ENCODE measurements at regions not wholly inside any gene's neighbourhood (a gene's known extent, or its start where the extent isn't known, plus 50 kb on each side); places are given as distances from the start of the nearest gene placed in this dataset.

GRCh38 chr7:156157409-156158012 is 345.2 kb upstream of the SHH start:
- no peak for TF ChIP-seq GATA3 (IDR thresholded peaks at IDR 0.05; ENCODE audit: low read depth, low read length)

- no peak for TF ChIP-seq GATA2 (IDR thresholded peaks at IDR 0.05; ENCODE audit: low read depth, low read length)
- TF ChIP-seq GATA3 (IDR thresholded peaks at IDR 0.05; ENCODE audit: low read depth, low read length): no peak
Measured at GRCh38 chr7:156156734-156157408, 344.6 kb upstream of the SHH start.

DNA sequence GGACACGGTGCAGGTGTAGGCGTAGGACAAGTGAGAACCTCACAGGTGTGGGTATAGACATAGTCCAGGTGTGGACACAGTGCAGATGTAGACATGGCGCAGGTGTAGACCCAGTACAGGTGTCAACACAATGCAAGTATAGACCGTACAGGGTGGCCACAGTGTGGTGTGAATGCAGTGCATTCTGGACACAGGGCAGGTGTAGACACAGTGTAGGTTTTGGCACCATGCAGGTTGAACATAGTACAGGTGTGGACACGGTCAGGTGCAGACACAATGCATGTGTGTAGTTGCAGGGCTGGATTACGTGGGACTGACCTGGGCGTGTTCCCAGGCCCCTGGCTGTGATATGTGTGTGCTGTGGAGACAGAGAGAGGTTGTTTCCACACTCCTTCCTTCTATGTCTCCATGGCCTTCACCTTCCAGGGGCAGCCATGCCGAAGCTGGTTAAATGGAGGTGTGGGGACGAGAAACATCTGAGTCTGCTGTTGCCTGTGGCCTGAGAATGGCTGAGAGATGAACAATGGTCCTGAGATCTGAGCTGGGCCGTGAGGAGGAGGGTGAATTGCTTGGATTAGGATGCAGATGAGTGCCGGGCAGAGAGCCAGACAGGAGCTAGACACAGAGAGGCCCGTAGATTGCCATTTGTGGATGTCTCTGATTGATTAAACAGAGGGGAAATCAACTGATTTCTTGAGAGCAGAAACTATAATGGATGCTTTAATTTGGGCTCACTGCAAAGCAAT is 343.9 kb upstream of the SHH start:
- TF ChIP-seq GATA3 (IDR thresholded peaks at IDR 0.05; ENCODE audit: low read depth, low read length) (no peak), GATA2 (IDR thresholded peaks at IDR 0.05; ENCODE audit: low read depth, low read length) (no peak)

- TF ChIP-seq GATA2 (IDR thresholded peaks at IDR 0.05; ENCODE audit: low read depth, low read length) (no peak), GATA3 (IDR thresholded peaks at IDR 0.05; ENCODE audit: low read depth, low read length) (no peak)
Measured at GRCh38 chr7:156153590-156153989, 341.3 kb upstream of the SHH start.

DNA sequence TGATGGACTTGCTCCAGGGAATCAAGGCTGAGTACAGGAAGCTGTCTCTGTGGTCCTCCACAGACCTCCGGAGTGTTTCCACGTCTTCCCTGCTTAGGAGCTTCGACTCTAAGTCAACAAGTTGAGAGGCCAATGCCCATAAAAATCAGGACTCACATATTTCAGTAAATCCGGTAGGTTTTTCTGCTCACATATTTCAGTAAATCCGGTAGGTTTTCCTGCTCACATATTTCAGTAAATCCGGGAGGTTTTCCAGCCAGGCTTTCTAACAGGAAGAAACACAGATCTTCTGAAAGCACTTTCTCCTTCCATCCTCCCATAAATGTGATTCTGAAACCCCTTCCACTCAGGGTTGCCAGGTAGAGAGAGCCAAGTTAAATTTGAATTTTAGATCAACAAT is 340.1 kb upstream of the SHH start:
- TF ChIP-seq GATA2 (IDR thresholded peaks at IDR 0.05; ENCODE audit: low read depth, low read length): no peak
- no peak for TF ChIP-seq GATA3 (IDR thresholded peaks at IDR 0.05; ENCODE audit: low read depth, low read length)

- TF ChIP-seq GATA3 (IDR thresholded peaks at IDR 0.05; ENCODE audit: low read depth, low read length) (no peak), GATA2 (IDR thresholded peaks at IDR 0.05; ENCODE audit: low read depth, low read length) (no peak)
Measured at GRCh38 chr7:156151658-156152057, 339.4 kb upstream of the SHH start.

DNA sequence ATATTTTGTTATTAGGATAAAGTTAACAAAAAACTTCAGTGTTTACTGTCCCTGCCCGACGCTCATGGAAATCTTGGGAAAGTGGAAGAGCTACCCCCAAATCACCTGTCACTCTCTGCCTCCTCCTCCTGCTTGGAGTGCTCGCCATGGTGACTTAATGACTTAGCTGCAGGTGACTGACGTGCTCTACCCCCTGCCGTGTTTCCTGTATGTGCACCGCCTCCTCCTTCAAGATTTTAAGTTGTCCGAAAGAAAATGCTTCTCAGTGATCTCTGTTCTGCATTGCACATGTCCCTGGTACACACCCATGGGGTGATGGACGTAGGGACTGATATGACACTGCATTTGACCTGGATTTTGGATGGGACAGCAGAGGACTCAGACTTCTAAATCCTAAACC is 338.8 kb upstream of the SHH start:
- TF ChIP-seq GATA3 (IDR thresholded peaks at IDR 0.05; ENCODE audit: low read depth, low read length) (no peak), GATA2 (IDR thresholded peaks at IDR 0.05; ENCODE audit: low read depth, low read length) (no peak)

- TF ChIP-seq GATA2 (IDR thresholded peaks at IDR 0.05; ENCODE audit: low read depth, low read length): no peak
- TF ChIP-seq GATA3 (IDR thresholded peaks at IDR 0.05; ENCODE audit: low read depth, low read length): no peak
Measured at GRCh38 chr7:156148995-156149394, 336.7 kb upstream of the SHH start.

- TF ChIP-seq GATA3 (IDR thresholded peaks at IDR 0.05; ENCODE audit: low read depth, low read length) (no peak), GATA2 (IDR thresholded peaks at IDR 0.05; ENCODE audit: low read depth, low read length) (no peak)
Measured at GRCh38 chr7:156148547-156148946, 336.3 kb upstream of the SHH start.

DNA sequence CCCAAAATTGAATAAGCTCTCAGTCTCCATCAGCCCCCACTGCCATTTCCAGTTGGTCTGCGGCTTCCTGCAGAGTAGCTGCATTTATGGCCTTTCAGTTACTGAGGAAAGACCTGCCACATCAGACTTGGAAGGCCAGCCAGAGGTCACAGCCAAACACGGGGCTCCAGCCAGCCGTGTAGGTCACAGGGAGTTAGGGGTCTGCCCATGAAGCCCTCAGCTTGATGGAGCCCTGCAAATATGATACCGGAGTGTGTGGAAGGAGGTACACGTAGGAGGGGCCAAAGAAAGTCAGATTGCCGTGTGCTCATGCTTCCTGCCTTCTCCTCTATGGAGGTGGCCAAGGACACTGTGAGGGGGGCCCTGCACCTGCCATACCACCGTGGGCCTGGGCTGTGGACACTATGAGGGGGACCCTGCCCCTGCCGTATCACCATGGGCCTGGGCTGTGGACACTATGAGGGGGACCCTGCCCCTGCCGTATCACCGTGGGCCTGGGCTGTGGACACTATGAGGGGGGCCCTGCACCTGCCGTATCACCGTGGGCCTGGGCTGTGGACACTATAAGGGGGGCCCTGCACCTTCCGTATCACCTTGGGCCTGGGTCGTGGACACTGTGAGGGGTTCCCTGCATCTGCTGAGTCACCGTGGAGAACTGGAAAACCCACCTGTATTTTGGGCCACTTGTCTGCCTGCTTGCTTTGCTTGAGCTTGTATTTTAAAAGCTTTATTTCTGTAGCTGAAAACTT is 335.7 kb upstream of the SHH start:
- TF ChIP-seq GATA2 (IDR thresholded peaks at IDR 0.05; ENCODE audit: low read depth, low read length): no peak
- no peak for TF ChIP-seq GATA3 (IDR thresholded peaks at IDR 0.05; ENCODE audit: low read depth, low read length)

DNA sequence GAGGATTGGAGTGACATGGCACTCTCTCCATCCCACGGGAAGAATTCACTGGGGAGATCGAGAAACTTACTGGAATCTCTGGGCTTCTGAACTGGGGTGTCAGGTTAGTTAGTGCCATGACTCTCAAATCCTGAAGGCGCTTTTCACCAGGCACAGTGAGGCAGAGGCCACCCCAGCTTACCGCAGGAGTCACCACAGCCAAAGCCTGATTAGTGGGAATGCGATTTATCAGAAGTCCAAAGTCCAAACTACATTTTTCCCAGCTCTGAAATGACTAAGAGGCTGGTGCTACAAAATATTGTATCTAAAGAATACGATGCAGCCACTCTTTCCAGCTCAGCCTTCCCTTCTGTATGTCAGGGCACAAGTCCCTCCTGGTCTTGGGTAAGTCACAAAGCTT is 334.8 kb upstream of the SHH start:
- TF ChIP-seq GATA3 (IDR thresholded peaks at IDR 0.05; ENCODE audit: low read depth, low read length) (no peak), GATA2 (IDR thresholded peaks at IDR 0.05; ENCODE audit: low read depth, low read length) (no peak)

- no peak for TF ChIP-seq GATA3 (IDR thresholded peaks at IDR 0.05; ENCODE audit: low read depth, low read length)
- no peak for TF ChIP-seq GATA2 (IDR thresholded peaks at IDR 0.05; ENCODE audit: low read depth, low read length)
Measured at GRCh38 chr7:156145996-156146395, 333.7 kb upstream of the SHH start.

DNA sequence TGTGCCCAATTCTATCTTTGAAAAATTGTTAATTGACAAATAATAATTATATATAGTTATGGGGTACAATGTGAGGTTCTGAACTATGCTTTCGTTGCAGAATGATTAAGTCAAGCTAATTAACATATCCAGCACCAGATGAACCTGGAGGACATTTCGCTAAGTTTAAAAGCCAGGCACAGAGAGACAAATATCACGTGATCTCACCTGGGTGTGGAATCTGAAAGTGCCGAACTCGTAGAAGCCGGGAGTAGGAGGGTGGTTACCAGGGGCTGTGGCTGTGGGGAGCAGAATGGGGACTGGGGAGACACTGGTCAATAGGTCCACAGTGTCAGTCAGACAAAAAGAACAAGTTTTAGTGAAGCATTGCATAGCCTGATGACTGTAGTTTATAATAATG is 332.9 kb upstream of the SHH start:
- no peak for TF ChIP-seq GATA2 (IDR thresholded peaks at IDR 0.05; ENCODE audit: low read depth, low read length)
- TF ChIP-seq GATA3 (IDR thresholded peaks at IDR 0.05; ENCODE audit: low read depth, low read length): no peak

- TF ChIP-seq GATA2 (IDR thresholded peaks at IDR 0.05; ENCODE audit: low read depth, low read length) (no peak), GATA3 (IDR thresholded peaks at IDR 0.05; ENCODE audit: low read depth, low read length) (no peak)
Measured at GRCh38 chr7:156143683-156144082, 331.4 kb upstream of the SHH start.

All from SH-SY5Y (cell line).